ENCODE measurements at regions not wholly inside any gene's neighbourhood (a gene's known extent, or its start where the extent isn't known, plus 50 kb on each side); places are given as distances from the start of the nearest gene placed in this dataset.
"Not testable (repeated sequence)": the region's sequence is repeated elsewhere in the genome, so short reads cannot be mapped to it uniquely, and the experiment has no call there.

- DNase-seq; intact Hi-C loops (cut with DNase I): not testable (repeated sequence)
Observed at GRCh38 chr4:106542609-106543008, 174.0 kb upstream of the GIMD1 start.

DNA sequence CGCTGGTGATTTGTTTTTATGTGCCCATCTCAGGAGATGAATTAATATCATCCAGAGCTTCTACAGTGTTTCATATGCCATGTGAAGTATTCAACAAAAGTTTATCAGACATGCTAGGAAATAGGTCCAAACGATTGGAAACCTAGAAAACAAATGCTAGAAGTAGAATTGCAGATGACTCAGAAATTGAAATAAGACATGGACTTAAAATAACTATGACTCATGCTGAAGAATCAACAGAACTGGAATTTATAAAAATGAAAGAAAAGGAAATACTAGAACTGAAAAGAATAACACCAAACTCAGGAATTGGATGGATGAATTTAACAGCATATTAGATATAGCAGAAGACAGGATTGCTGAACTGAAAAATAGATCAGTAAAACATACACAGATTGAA lies 172.7 kb upstream of the GIMD1 start:
- DNase-seq, result no peak
- intact Hi-C loops (cut with DNase I), result no loop called here

DNA sequence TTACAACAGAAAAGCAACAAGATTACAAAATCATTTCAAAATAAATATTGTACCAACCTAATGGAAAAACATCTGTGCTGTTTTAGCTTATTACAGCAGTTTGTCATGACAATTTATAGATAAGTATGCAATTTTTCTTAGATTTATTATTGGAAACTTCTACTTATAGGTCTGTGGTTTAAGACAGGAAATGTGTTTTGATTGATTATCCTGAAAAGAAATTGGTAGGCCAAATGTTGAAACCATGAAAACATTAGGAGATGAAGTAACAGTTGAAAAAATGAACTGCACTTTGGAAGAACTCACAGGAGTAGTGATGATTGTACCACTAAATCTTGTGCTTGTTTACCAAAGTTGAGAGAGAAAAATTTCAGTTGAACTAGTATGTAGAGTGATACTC lies 162.2 kb upstream of the GIMD1 start:
- intact Hi-C loops (cut with DNase I), result no loop called here
- DNase-seq, result no peak

GRCh38 chr4:106530024-106530361 lies 161.4 kb upstream of the GIMD1 start:
- DNase-seq, result no peak
- intact Hi-C loops (cut with DNase I), result no loop called here

DNA sequence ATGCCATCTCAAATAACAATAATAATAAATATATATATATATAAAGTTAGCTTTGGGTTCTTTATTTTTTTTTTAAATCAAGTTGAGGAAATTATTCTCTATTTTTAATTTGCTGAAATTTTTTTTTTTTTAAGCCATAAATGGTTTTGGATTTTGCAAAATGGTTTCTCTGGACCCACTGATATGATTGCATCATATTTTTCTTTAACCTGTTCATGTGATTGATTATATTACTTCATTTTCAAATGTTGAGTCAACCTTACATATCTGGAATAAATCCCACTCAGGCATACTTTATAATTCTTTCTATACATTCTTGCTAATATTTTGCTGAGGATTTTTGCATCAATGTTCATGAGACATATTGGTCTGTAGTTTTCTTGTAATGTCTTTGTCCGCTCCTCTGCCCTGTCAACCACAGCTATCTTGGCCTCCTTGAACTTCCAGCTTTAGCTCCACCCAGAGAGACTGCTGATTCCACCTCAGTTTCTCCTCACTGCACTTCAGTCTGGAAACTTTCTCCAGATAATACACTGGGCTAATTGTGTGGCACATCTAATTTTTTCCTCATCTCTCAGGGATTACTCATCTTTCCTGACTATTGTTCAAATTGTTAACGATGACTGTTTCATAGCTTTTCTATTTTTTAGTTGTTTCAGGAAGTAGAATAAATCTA lies 160.9 kb upstream of the GIMD1 start:
- intact Hi-C loops (cut with DNase I), result no loop called here

DNA sequence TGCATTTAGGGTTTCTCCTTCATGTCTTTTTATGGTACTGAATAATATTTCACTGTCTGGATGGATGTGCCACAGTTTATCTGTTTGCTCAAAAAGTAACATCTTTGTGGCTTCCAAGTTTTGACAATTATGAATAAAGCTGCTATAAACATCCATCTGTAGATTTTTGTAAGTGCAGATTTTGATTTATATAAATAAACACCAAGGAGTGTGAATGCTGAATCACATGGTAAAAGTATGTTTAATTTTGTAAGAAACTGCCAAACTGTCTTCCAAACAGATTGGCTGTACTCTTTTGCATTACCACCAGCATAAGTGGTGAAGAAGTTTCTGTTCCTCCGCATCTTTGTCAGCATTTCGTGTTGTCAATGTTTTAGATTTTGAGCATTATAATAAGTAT lies 158.7 kb upstream of the GIMD1 start:
- no peak for DNase-seq
- intact Hi-C loops (cut with DNase I), result no loop called here

More for the DNA sequence above, 160.9 kb upstream of the GIMD1 start:
- DNase-seq, result no peak

- peak in 3 of 10 donors; percentile 64 to 83 (median 70) for DNase-seq
- intact Hi-C loops (cut with DNase I), result not testable (repeated sequence)
Observed at GRCh38 chr4:106525425-106525824, 156.8 kb upstream of the GIMD1 start.

DNA sequence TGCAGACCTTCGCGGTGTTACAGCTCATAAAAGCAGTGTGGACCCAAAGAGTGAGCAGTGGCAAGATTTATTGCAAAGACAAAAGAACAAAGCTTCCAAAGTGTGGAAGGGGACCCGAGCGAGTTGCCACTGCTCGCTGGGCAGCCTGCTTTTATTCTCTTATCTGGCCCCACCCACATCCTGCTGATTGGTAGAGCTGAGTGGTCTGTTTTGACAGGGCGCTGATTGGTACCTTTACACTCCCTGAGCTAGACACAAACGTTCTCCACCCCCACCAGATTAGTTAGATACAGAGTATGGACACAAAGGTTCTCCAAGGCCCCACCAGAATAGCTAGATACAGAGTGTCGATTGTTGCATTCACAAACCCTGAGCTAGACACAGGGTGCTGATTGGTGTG lies 156.2 kb upstream of the GIMD1 start:
- intact Hi-C loops (cut with DNase I); DNase-seq: not testable (repeated sequence)

GRCh38 chr4:106522839-106523238 lies 154.3 kb upstream of the GIMD1 start:
- intact Hi-C loops (cut with DNase I), result no loop called here
- no peak for DNase-seq

DNA sequence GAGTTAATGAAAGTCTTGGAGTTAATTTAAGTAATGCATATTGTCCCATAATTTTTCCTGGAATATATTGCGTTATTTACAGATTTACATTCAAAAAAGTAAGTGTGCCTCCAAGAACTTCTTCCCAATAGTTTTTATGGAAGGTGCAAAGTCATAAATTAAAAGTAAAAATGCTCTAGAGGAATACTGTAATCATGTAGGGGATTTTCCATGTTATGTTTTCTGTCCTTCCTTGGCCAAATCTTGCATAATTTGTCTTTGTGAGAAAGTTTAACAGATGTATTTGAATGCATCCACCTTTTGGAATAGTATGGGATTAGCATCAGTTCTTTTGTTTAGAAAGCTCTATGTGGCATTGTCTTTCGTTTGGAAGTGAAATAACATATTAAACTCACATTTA lies 144.1 kb upstream of the GIMD1 start:
- no peak for DNase-seq
- intact Hi-C loops (cut with DNase I), result no loop called here

GRCh38 chr4:106507440-106507839 lies 138.9 kb upstream of the GIMD1 start:
- intact Hi-C loops (cut with DNase I), result no loop called here
- no peak for DNase-seq

- intact Hi-C loops (cut with DNase I), result loop anchor here (2.0 kb wide), 1 partner anchor 237 kb away; no protein-coding TSS in a partner anchor
- no peak for DNase-seq
Observed at GRCh38 chr4:106503116-106504050, 134.8 kb upstream of the GIMD1 start.

DNA sequence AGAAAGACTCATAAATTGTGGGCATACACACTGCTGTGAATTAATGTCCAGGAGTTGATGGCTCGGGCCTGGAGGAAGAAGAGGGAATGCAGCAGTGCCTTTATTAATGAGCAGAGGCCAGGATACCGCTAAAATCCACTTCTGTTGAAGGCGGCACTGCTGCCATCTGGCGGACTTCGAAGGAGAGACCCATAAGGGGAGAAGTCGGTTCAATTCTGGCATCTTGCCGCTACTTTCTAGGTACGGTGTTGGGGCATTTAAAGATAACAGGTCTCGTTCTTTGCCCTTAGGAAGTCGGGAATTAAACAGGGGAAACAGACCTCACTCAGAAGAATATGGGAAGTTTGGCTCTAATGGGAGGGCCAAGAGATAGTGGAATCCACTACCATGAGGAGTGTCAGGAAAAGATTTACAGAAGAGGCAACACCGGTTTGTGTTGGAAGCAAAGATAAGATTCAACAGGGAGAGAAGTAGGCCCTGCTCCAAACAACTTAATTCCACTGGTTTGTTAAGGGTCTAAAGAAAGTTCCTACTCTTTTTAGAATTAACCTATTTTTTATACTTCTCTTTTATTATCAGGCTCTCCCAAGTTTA lies 133.6 kb upstream of the GIMD1 start:
- intact Hi-C loops (cut with DNase I), result loop anchor here (2.0 kb wide), 1 partner anchor 235 kb away; no protein-coding TSS in a partner anchor
- peak in 8 of 10 donors; percentile 18 to 80 (median 54) for DNase-seq

DNA sequence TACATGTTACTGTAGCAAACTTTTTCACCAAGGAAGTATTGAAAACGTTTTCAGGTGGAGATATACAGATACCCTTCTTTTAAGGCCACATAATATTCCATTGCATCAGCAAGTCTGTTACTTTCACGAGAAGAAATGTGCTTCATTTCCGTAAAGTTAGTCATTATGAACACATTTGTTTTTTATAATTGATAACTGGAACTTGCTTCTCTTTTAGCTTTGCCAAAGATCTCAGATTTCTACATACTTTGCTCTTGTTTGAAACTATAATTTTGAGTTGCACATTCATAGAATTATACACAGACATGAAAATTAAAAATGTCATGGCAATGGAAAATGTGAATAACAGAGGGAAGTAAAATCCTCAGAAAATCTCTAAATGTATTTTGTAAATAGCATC lies 128.7 kb upstream of the GIMD1 start:
- intact Hi-C loops (cut with DNase I), result no loop called here

DNA sequence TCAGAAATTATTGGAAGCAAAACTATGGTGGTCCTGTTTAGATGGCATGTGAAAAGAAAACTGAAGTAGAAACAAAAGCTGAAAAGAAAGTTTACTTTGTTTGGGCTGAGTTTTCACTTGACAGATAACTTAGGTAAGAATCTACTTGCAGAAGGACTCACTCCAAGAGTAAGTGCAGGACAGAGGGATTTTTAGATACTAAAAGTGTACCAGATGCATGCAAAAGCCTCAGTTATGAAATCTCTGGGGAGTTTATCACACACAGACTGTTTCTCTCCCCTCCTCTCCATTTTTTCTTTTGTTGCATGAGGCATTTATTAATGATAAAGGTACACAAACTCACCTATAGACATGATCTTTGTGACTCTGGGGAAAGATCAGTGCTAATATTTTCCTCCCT lies 127.5 kb upstream of the GIMD1 start:
- intact Hi-C loops (cut with DNase I), result no loop called here
- no peak for DNase-seq

More for the DNA sequence above, 128.7 kb upstream of the GIMD1 start:
- DNase-seq, result no peak

DNA sequence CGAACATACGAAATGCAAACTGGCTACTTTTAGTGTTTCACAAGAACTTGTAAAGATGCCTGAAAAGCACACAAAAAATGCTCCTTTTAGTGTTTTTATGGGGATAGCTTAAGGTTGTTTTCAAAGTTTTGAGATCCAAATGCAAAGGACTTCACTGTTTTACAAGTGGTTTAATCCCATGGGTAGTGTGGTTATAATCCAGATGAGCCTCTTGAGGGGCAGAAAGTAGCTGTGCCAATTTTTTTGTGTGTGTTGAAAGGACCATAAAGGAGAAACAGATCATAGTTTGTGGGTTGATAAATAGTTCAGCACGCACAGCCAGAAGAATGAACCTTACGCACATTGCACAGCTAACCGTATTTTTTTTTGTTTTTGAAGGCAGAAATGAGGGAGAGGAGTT lies 126.9 kb upstream of the GIMD1 start:
- no peak for DNase-seq
- intact Hi-C loops (cut with DNase I), result no loop called here

- intact Hi-C loops (cut with DNase I), result no loop called here
- no peak for DNase-seq
Observed at GRCh38 chr4:106494066-106494465, 125.5 kb upstream of the GIMD1 start.

DNA sequence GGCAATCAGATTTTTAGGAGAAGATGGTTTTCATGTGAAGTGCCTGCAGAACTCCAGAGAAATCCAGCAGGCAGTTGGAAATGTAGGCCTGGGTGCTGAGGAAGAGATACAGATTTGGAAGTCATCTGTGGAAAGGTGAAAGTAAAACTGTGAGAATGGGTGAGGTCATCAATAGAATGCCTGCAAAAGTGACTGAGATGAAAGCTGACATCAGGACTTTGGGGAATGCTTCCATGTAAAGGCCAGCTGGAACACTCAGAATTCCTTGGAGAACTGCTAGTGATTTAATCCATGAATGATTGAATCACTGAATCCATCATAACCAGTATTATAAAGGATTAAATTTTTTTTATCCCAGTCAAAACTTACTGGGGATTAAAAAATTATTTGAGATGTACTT lies 124.5 kb upstream of the GIMD1 start:
- intact Hi-C loops (cut with DNase I), result no loop called here
- no peak for DNase-seq

DNA sequence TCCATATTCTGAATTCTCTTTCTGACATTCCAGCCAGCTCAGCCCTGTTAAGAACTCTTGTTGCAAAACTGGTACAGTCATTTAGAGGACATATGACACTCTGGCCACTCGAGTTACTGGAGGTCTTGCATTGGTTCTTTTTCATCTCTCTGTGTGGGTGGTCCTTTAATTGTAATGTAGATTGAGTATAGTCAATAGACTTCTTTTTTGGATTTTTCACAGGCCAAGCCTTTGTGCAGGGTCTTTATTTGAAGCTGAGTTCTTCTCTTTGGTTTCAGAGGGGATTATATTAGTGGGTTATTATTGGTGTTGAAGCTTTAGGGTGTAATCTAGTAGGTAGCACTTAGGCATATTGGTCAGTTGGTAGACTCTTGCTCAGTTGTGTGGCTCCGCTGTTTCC lies 118.0 kb upstream of the GIMD1 start:
- intact Hi-C loops (cut with DNase I), result no loop called here

GRCh38 chr4:106481801-106482200 lies 113.2 kb upstream of the GIMD1 start:
- DNase-seq, result no peak
- intact Hi-C loops (cut with DNase I), result no loop called here

More for the DNA sequence above, 118.0 kb upstream of the GIMD1 start:
- no peak for DNase-seq

- no peak for DNase-seq
- intact Hi-C loops (cut with DNase I), result no loop called here
Observed at GRCh38 chr4:106478152-106478551, 109.6 kb upstream of the GIMD1 start.

All from posterior cingulate gyrus (tissue), 11 donors.